ENCODE measurements at regions not wholly inside any gene's neighbourhood (a gene's known extent, or its start where the extent isn't known, plus 50 kb on each side); places are given as distances from the start of the nearest gene placed in this dataset.

DNA sequence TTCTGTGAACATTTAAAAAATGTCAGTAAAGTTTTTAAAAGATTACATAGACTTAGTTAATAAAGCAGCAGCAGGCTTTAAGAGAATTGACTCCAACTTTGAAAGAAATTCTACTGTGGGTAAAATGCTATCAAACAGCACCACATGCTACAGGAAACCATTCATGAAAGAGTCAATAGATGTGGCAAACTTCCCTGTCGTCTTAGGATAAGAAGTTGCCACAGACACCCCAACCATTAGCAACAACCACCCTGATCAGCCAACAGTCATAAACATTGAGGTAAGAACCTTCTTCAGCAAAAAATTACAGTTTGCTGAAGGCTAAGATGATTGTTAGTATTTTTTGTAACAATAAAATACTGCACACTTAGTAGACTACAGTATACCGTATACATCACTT is 278.2 kb downstream of the CSNK1G3 start:
- ChIA-PET CTCF (no interaction called here), POLR2A (ENCODE audit: low non-redundant PET) (no interaction called here)
- H3K9me3 ChIP-seq (ENCODE audit: low read depth, low read length, poor library complexity, severe bottlenecking): peaks cover 4% of the 10 kb centered on the region
- H3K4me1 ChIP-seq (ENCODE audit: insufficient read depth, low read length, poor library complexity, severe bottlenecking): peaks cover 24% of the 10 kb centered on the region
- no peaks in the 10 kb centered on the region for H3K27me3 ChIP-seq (replicated peaks; ENCODE audit: insufficient read depth, low read depth, low read length, poor library complexity)
- no TSS peak for BruUV-seq (replicated peaks)
- TF ChIP-seq EZH2 (IDR thresholded peaks at IDR 0.05; ENCODE audit: borderline replicate concordance, low read depth, low read length, poor library complexity, severe bottlenecking): no peak
- TF ChIP-seq, protein P1, sequence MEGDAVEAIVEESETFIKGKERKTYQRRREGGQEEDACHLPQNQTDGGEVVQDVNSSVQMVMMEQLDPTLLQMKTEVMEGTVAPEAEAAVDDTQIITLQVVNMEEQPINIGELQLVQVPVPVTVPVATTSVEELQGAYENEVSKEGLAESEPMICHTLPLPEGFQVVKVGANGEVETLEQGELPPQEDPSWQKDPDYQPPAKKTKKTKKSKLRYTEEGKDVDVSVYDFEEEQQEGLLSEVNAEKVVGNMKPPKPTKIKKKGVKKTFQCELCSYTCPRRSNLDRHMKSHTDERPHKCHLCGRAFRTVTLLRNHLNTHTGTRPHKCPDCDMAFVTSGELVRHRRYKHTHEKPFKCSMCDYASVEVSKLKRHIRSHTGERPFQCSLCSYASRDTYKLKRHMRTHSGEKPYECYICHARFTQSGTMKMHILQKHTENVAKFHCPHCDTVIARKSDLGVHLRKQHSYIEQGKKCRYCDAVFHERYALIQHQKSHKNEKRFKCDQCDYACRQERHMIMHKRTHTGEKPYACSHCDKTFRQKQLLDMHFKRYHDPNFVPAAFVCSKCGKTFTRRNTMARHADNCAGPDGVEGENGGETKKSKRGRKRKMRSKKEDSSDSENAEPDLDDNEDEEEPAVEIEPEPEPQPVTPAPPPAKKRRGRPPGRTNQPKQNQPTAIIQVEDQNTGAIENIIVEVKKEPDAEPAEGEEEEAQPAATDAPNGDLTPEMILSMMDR (conservative IDR thresholded peaks at IDR 0.05; ENCODE audit: low read depth, low read length): no peak
- intact Hi-C loops (cut with micrococcal nuclease; ENCODE audit: unreplicated experiment): no loop called here
- no peak overlapping the region for H3K4me3 ChIP-seq (ENCODE audit: low read depth, low read length, poor library complexity, severe bottlenecking)
- no peaks in the 10 kb centered on the region for H3K36me3 ChIP-seq (ENCODE audit: insufficient read depth, low read length, poor library complexity, severe bottlenecking)
- DNase-seq (ENCODE audit: low spot score): no peak
- no peak overlapping the region for H3K27ac ChIP-seq (ENCODE audit: low read depth, low read length, poor library complexity, severe bottlenecking)

DNA sequence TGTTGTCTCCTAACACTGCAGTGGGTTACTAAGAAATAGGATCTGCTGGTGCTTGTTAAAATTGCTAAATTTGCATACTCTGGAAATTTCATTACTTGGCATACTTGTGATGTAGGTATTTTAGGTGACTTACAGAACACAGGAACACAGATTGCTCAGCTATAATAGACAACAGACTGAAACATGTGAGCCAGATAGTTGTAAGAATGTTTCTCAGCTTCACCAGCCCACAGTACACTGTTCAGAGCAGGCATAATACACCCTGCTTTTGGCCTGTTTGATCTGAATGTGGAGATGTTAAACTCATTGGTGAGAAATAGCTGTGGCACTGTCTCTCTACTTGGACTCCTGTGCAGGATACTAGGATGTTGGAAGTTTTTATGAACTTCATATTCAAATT is 275.7 kb downstream of the CSNK1G3 start:
- H3K27me3 ChIP-seq (replicated peaks; ENCODE audit: insufficient read depth, low read depth, low read length, poor library complexity): no peaks in the 10 kb centered on the region
- ChIA-PET CTCF (no interaction called here), POLR2A (ENCODE audit: low non-redundant PET) (no interaction called here)
- intact Hi-C loops (cut with micrococcal nuclease; ENCODE audit: unreplicated experiment): no loop called here
- H3K27ac ChIP-seq (ENCODE audit: low read depth, low read length, poor library complexity, severe bottlenecking): no peak overlapping the region
- no TSS peak for BruUV-seq (replicated peaks)
- no peak for DNase-seq (ENCODE audit: low spot score)
- H3K4me1 ChIP-seq (ENCODE audit: insufficient read depth, low read length, poor library complexity, severe bottlenecking): peaks cover 33% of the 10 kb centered on the region
- H3K4me3 ChIP-seq (ENCODE audit: low read depth, low read length, poor library complexity, severe bottlenecking): no peak overlapping the region
- TF ChIP-seq, protein P1 (conservative IDR thresholded peaks at IDR 0.05; ENCODE audit: low read depth, low read length): no peak
- TF ChIP-seq EZH2 (IDR thresholded peaks at IDR 0.05; ENCODE audit: borderline replicate concordance, low read depth, low read length, poor library complexity, severe bottlenecking): no peak
- no peaks in the 10 kb centered on the region for H3K36me3 ChIP-seq (ENCODE audit: insufficient read depth, low read length, poor library complexity, severe bottlenecking)
- H3K9me3 ChIP-seq (ENCODE audit: low read depth, low read length, poor library complexity, severe bottlenecking): peaks cover 4% of the 10 kb centered on the region

- Histone ChIP-seq H3K36me3 (ENCODE audit: insufficient read depth, low read length, poor library complexity, severe bottlenecking) (no peaks in the 10 kb centered on the region), H3K27me3 (replicated peaks; ENCODE audit: insufficient read depth, low read depth, low read length, poor library complexity) (no peaks in the 10 kb centered on the region), H3K4me3 (ENCODE audit: low read depth, low read length, poor library complexity, severe bottlenecking) (no peak overlapping the region), H3K27ac (ENCODE audit: low read depth, low read length, poor library complexity, severe bottlenecking) (no peak overlapping the region), H3K4me1 (ENCODE audit: insufficient read depth, low read length, poor library complexity, severe bottlenecking) (peaks cover 33% of the 10 kb centered on the region), H3K9me3 (ENCODE audit: low read depth, low read length, poor library complexity, severe bottlenecking) (peaks cover 4% of the 10 kb centered on the region)
- ChIA-PET CTCF (no interaction called here), POLR2A (ENCODE audit: low non-redundant PET) (no interaction called here)
- intact Hi-C loops (cut with micrococcal nuclease; ENCODE audit: unreplicated experiment): no loop called here
- DNase-seq (ENCODE audit: low spot score): no peak
- TF ChIP-seq, protein P1 (conservative IDR thresholded peaks at IDR 0.05; ENCODE audit: low read depth, low read length): no peak
- TF ChIP-seq EZH2 (IDR thresholded peaks at IDR 0.05; ENCODE audit: borderline replicate concordance, low read depth, low read length, poor library complexity, severe bottlenecking): no peak
- BruUV-seq (replicated peaks): no TSS peak
Measured at GRCh38 chr5:123787136-123787535, 275.2 kb downstream of the CSNK1G3 start.
